NCI-H146 (cell line): ENCODE measurements at regions not wholly inside any gene's neighbourhood (a gene's known extent, or its start where the extent isn't known, plus 50 kb on each side); places are given as distances from the start of the nearest gene placed in this dataset.

Experiments used
- DNase-seq: peaks from one replicate; lab custom pipeline; 2025; lab: John Stamatoyannopoulos, UW

- no peak for DNase-seq
These were observed 204.5 kb upstream of the CDH8 start for GRCh38 chr16:62240722-62241121.

DNA sequence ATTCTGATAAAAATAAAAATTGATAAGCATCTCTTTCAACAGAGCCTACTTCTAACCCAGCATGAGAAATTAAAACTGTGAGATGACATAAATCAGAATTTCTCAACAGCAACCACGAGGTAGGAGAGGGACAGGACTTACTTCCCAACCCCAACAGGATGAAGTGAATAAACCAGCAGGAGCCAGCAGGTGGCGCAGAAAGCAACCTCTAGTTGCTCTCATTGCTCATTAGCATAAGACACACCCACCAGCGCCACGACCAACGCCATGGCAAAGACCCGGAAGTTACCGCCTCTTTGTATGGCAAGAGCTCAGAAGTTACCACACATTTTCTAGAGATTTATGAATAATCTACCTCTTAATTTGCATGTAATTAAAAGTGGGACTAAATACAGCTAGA, 189.4 kb upstream of the CDH8 start:
- peak; percentile 60 for DNase-seq

DNA sequence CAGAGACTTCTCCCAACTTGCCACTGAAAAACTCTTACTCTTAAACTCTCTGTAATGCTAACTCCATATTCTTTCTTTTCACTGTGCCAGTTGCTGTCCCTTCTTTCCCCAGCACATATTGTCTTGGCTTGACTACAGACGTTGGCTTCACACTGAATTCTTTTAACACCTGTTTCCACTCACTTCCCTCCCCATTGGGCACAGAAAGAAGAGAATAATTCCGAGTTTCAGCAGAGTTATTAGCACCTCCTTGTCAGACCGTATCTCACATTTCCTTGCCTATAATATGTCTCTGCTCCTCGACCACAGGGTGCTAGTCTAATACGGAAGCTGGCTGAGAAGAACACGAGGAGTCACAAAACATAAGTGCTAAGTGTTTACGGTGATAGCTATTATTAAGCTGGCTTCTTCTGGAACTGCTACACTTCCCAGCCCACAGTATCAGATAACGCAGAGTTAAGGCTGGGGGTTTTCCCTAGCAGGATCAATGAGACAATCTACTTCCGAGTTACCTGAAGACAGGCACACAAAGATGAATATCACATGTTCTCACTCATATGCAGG, 188.5 kb upstream of the CDH8 start:
- no peak for DNase-seq

DNA sequence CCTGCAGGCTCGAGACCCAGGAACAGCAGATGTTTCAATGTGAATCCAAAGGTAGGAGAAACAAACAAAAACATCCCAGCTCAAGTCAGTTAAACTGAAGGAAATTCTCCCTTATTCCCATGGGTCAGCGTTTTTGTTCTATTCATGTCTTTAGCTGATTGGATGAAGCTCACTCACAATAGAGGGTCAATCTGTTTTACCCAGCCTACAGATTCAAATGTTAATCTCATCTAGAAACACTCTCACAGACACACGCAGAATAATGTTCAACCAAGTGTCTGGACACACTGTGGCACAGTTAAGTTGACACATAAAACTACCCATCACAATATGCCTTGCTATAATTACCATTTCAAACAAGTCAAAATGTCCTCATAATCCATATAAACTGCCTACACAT, 180.6 kb upstream of the CDH8 start:
- DNase-seq: no peak

DNA sequence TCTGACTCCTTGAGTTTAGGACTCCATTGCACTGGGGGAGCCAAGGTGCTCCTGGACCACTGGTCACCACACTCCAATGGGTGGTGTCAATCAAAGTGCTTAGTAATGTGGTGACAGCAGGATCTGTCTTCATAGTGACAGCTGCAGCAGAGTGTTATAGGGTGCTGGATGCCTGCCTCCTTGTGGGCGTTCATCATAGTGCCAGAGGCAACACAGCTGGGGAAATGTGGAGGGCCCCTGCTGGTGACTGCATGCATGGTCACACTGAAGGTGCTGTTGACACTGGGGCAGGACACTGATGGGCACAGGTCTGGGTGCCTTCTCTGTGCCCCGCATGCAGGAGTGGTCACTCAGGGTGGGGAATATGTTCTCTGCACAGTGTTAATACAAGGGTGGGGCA, 177.5 kb upstream of the CDH8 start:
- no peak for DNase-seq

DNA sequence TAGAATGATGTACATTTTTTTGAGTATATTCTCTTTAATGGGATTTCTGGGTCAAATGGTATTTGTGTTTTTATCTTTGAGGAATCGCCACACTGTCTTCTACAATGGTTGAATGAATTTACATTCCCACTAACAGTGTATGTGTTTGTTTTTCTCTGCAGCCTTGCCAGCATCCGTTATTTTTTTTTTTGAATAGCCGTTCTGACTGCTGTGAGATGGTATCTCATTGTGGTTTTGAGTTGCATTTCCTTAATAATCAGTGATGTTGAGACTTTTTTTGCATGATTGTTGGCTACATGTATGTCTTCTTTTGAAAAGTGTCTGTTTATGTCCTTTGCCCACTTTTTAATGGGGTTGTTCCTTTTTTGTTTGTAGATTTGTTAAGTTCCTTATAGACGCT, 172.7 kb upstream of the CDH8 start:
- no peak for DNase-seq

DNA sequence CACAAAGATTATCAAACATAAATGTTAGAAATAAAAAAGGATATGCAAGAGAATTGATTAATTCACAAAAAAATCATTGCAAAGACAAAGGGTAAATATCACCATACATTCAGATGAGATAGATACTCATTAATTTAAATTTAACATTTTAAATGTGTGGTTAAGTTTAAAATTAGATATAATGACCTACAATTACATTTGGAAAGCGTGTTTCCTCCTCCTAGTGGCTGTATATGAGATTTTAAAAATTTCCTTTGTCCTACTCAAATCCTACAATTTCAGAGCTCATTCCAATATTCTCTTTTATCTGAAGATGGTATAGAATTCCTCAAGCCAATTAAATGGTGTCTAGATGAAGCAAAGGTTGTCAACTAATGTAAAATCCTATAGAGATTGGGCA, 169.2 kb upstream of the CDH8 start:
- no peak for DNase-seq

GRCh38 chr16:62201911-62202310, 165.7 kb upstream of the CDH8 start:
- no peak for DNase-seq

- DNase-seq: no peak
These were observed 158.6 kb upstream of the CDH8 start for GRCh38 chr16:62194828-62195227.

DNA sequence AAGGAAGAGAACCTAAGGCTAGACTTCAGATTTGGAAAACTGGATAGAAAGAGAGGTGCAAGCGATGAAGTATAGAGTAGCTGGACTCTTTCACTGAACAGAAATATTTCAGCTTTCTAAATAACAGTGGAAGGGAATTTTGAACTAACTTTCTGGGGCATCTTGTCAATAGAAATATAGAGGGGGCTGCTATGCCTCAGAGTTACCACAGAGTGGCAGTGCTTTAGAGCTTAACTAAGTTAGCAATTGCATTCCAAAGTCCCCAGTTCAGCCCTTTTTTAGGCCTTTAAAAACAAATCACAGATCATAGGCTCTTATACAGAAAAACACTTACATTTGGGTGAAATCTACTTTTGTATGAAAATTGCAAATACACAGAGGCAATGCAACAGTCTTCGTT, 154.2 kb upstream of the CDH8 start:
- no peak for DNase-seq

DNA sequence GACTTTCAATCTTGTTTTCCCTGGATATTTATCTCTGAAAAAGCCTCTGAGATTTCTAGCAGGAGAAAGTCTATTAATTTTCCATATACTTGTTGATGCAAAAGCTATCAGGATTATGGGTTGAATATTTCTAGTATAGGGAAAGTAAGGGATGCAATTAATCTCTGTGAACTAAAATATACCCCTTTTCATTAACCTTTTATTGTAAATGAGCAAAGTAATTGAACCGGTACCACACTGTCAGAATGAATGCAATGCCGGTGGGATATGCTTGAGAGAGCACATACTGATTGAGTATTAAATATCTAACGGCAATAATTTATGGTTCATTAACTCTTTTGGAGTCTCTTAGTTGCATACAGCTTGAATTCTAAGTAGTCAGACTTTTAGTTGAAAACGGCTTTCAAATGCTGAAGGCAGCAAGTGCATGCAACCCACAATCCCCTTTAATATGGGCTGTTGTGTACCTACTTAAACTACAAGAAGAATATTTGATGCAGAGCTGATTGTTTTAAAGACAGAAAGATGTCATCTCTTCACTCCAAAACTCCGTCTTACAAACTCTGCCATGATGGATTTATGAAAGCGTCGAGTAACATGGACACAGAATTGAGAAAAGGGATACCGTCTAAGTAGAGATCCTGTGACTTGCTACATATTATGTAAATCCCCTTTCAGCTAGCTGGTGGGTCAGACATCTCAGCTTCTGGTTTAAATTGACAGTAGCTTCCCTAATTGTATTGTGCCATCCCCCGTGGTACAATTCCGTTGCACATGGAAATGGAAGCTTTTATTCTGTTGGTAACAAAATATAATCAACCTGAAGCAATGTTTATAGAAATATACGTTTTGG, 141.3 kb upstream of the CDH8 start:
- no peak for DNase-seq

- no peak for DNase-seq
These were observed 134.4 kb upstream of the CDH8 start for GRCh38 chr16:62170642-62171041.

DNA sequence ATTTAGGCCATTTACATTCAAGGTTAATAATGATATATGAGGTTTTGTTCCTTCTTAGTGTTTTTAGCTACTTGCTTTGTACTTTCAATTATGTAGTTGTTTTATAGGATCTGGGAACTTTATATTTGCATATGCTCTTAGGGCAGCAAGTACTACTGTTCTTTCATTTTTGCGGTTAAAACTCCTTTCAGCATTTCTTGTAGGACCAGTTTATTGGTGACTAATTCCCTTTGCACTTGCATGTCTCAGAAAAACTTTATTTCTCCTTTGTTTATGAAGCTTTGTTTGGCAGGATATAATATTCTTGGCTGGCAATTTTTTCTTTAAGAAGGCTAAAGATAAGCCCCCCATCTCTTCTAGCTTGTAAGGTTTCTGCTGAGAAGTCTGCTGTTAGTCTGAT, 131.3 kb upstream of the CDH8 start:
- DNase-seq: no peak

DNA sequence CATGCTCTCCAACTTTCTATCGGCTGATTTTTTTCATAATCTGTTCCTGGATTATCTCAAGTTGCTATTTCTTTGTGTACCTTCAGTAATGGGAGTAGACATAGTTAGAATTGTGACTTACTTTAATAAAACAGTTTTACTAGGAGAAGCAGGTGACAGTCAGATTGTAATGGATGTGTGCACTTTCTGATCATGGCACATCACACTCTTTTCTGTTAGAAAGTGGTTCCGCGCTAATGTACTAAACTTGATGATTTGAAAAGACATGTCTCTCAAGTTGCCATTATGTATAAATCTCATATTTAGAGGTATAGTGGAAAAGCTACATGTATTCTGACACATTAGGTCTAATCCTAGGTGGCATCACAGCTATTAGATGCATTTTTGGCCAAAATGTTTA, 121.3 kb upstream of the CDH8 start:
- DNase-seq: no peak

- DNase-seq: no peak
These were observed 120.7 kb upstream of the CDH8 start for GRCh38 chr16:62156971-62157370.

- DNase-seq: no peak
These were observed 113.4 kb upstream of the CDH8 start for GRCh38 chr16:62149631-62150030.

- no peak for DNase-seq
These were observed 101.8 kb upstream of the CDH8 start for GRCh38 chr16:62137996-62138395.

DNA sequence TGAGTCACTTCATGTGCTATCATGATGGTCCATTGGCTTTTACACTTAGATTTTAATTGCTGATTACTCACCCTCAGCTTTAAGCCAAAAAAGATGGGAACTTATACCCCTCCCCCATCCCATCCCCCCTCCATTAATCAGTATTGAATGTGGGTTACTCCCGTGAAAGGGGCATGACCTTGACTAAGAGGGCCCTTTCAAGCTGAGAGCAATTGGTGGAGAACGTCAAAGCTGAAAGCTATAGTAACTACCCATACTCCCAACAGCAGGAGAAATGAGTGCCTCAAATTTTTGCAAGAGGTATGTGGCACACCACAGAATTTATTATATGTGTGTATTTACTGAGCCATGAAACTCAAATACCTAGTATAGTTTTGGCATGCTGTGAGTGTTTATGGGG, 99.7 kb upstream of the CDH8 start:
- no peak for DNase-seq

DNA sequence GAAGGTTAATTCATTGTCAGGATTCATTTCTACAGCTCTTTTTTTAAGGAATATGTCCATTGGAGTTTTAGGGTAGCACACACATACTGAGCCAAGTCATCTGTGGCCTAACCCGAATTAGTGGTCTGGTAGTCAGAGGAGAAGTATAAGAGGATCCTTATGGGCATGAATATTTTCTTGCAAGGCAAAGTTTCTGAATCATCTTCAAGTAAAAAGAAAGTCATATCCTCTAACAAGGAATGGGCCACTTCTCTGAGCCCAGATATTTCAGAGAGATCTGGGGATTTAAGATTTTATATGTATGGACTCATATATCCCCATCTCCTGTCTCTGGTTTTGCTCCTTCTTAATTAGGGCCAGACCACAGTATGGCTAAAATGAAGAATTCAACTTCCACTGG, 99.2 kb upstream of the CDH8 start:
- DNase-seq: no peak

GRCh38 chr16:62130101-62130500, 93.9 kb upstream of the CDH8 start:
- DNase-seq: no peak

DNA sequence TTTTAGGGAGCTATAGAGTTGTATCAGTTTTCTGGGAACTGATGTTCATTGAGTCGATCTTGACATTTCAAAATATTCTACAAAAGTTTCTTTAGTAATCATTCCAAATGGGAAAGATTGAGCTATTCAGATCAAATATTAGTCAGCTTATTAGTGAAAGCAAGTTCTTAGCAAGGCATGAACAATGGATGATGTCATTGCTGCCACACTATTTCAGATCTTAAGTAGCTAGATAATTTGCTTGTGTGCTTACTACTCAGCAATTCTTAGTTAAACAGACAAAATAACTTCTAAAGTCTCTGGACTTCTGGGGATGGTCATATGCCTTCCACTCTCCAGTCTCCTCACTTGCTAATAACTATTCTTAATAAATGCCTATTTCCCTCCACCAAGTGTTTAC, 69.0 kb upstream of the CDH8 start:
- DNase-seq: no peak

- DNase-seq: no peak
These were observed 66.3 kb upstream of the CDH8 start for GRCh38 chr16:62102588-62102987.

GRCh38 chr16:62100651-62101050, 64.4 kb upstream of the CDH8 start:
- DNase-seq: peak; percentile 78

GRCh38 chr16:62089715-62090114, 53.5 kb upstream of the CDH8 start:
- DNase-seq: no peak
